Daoy (cell line): ENCODE measurements at regions not wholly inside any gene's neighbourhood (a gene's known extent, or its start where the extent isn't known, plus 50 kb on each side); places are given as distances from the start of the nearest gene placed in this dataset.
"Not testable (repeated sequence)": the region's sequence is repeated elsewhere in the genome, so short reads cannot be mapped to it uniquely, and the experiment has no call there.

Experiments
- DNase-seq: peaks from one replicate; pipeline ENCODE4 v3.0.0-alpha.2; 2015; ENCODE audit warnings: low read depth

GRCh38 chr2:42974169-42974720 lies 181.9 kb upstream of the HAAO start:
- no peak for DNase-seq

GRCh38 chr2:42973726-42974125 lies 181.3 kb upstream of the HAAO start:
- no peak for DNase-seq

- not testable (repeated sequence) for DNase-seq
Measured at GRCh38 chr2:42972933-42973516, 180.6 kb upstream of the HAAO start.

- DNase-seq, result no peak
Measured at GRCh38 chr2:42971947-42972736, 179.8 kb upstream of the HAAO start.

- no peak for DNase-seq
Measured at GRCh38 chr2:42971381-42971780, 179.0 kb upstream of the HAAO start.

- no peak for DNase-seq
Measured at GRCh38 chr2:42970151-42970550, 177.8 kb upstream of the HAAO start.

- DNase-seq, result peak; percentile 91
Measured at GRCh38 chr2:42969231-42970150, 177.1 kb upstream of the HAAO start.

GRCh38 chr2:42967959-42968674 lies 175.7 kb upstream of the HAAO start:
- DNase-seq, result peak; percentile 96

GRCh38 chr2:42965910-42966309 lies 173.5 kb upstream of the HAAO start:
- no peak for DNase-seq

- no peak for DNase-seq
Measured at GRCh38 chr2:42965196-42965595, 172.8 kb upstream of the HAAO start.

- DNase-seq, result peak; percentile 98
Measured at GRCh38 chr2:42964439-42965083, 172.2 kb upstream of the HAAO start.

- no peak for DNase-seq
Measured at GRCh38 chr2:42963452-42964068, 171.2 kb upstream of the HAAO start.

GRCh38 chr2:42962508-42962953 lies 170.1 kb upstream of the HAAO start:
- no peak for DNase-seq

GRCh38 chr2:42961961-42962360 lies 169.6 kb upstream of the HAAO start:
- DNase-seq, result no peak

GRCh38 chr2:42961385-42961811 lies 169.0 kb upstream of the HAAO start:
- DNase-seq, result no peak

- no peak for DNase-seq
Measured at GRCh38 chr2:42960842-42961180, 168.4 kb upstream of the HAAO start.

- DNase-seq, result no peak
Measured at GRCh38 chr2:42960002-42960841, 167.8 kb upstream of the HAAO start.

- DNase-seq, result no peak
Measured at GRCh38 chr2:42959234-42960001, 167.0 kb upstream of the HAAO start.

- no peak for DNase-seq
Measured at GRCh38 chr2:42958741-42959233, 166.4 kb upstream of the HAAO start.
